Activated CD8-positive, alpha-beta memory T cell treated with anti-CD3 and anti-CD28 coated beads, Interleukin-2, amount 50 U/mL, for 48 hours (primary cell): ENCODE measurements at regions not wholly inside any gene's neighbourhood (a gene's known extent, or its start where the extent isn't known, plus 50 kb on each side); places are given as distances from the start of the nearest gene placed in this dataset.

ENCODE experiments used
- DNase-seq: peaks from one replicate; pipeline ENCODE4 v3.0.0-alpha.2; 2020

- no peak for DNase-seq
Measured at GRCh38 chr5:74103131-74104023, 477.4 kb downstream of the ARHGEF28 start.

- no peak for DNase-seq
Measured at GRCh38 chr5:74100268-74100665, 474.3 kb downstream of the ARHGEF28 start.

GRCh38 chr5:74099538-74100267 lies 473.7 kb downstream of the ARHGEF28 start:
- DNase-seq, result no peak

- DNase-seq, result no peak
Measured at GRCh38 chr5:74098941-74099340, 472.9 kb downstream of the ARHGEF28 start.

- no peak for DNase-seq
Measured at GRCh38 chr5:74098456-74098855, 472.5 kb downstream of the ARHGEF28 start.

- DNase-seq, result no peak
Measured at GRCh38 chr5:74096325-74096724, 470.3 kb downstream of the ARHGEF28 start.

GRCh38 chr5:74095871-74096270 lies 469.9 kb downstream of the ARHGEF28 start:
- no peak for DNase-seq

- no peak for DNase-seq
Measured at GRCh38 chr5:74094782-74095108, 468.7 kb downstream of the ARHGEF28 start.

- DNase-seq, result no peak
Measured at GRCh38 chr5:74094096-74094781, 468.2 kb downstream of the ARHGEF28 start.

GRCh38 chr5:74093561-74093960 lies 467.6 kb downstream of the ARHGEF28 start:
- DNase-seq, result no peak

- DNase-seq, result no peak
Measured at GRCh38 chr5:74092766-74093165, 466.8 kb downstream of the ARHGEF28 start.

- no peak for DNase-seq
Measured at GRCh38 chr5:74085782-74086181, 459.8 kb downstream of the ARHGEF28 start.

GRCh38 chr5:74085186-74085585 lies 459.2 kb downstream of the ARHGEF28 start:
- DNase-seq, result no peak

GRCh38 chr5:74083096-74083791 lies 457.2 kb downstream of the ARHGEF28 start:
- DNase-seq, result no peak

- no peak for DNase-seq
Measured at GRCh38 chr5:74082512-74083055, 456.6 kb downstream of the ARHGEF28 start.

- no peak for DNase-seq
Measured at GRCh38 chr5:74081126-74081525, 455.1 kb downstream of the ARHGEF28 start.

- DNase-seq, result no peak
Measured at GRCh38 chr5:74079971-74080556, 454.1 kb downstream of the ARHGEF28 start.

GRCh38 chr5:74075501-74076484 lies 449.8 kb downstream of the ARHGEF28 start:
- DNase-seq, result no peak

- no peak for DNase-seq
Measured at GRCh38 chr5:74074111-74074510, 448.1 kb downstream of the ARHGEF28 start.

- no peak for DNase-seq
Measured at GRCh38 chr5:74073257-74073656, 447.3 kb downstream of the ARHGEF28 start.

GRCh38 chr5:74072646-74073045 lies 446.6 kb downstream of the ARHGEF28 start:
- no peak for DNase-seq
